Astrocyte (in vitro differentiated cells and primary cell): ENCODE measurements at regions not wholly inside any gene's neighbourhood (a gene's known extent, or its start where the extent isn't known, plus 50 kb on each side); places are given as distances from the start of the nearest gene placed in this dataset.

Experiments
- DNase-seq: peaks from one replicate; pipeline ENCODE4 v3.0.0-alpha.2; 2010; ENCODE audit warnings: low read depth
- FAIRE-seq: peaks from 2 replicates; lab custom pipeline; 2011; peaks lifted over from hg19 to GRCh38; lab: Jason Lieb, UNC
- H2AFZ ChIP-seq: 2 replicates; pipeline ENCODE4 v1.6.0; 2012; ENCODE audit warnings: low read depth, low read length, inconsistent platforms
- H3K27ac ChIP-seq: 2 replicates; pipeline ENCODE4 v1.5.1; 2011; ENCODE audit warnings: low read depth, low read length, inconsistent platforms
- H3K27me3 ChIP-seq: 2 replicates; pipeline ENCODE4 v1.6.0; 2011; ENCODE audit warnings: low read length, inconsistent platforms; ENCODE audit not compliant: insufficient read depth
- H3K36me3 ChIP-seq: 2 replicates; pipeline ENCODE4 v1.5.1; 2011; ENCODE audit warnings: low read length, inconsistent platforms; ENCODE audit not compliant: insufficient read depth
- H3K4me1 ChIP-seq: 2 replicates; pipeline ENCODE4 v1.5.1; 2011; ENCODE audit warnings: low read length, inconsistent platforms; ENCODE audit not compliant: insufficient read depth
- H3K4me2 ChIP-seq: 2 replicates; pipeline ENCODE4 v1.6.0; 2012; ENCODE audit warnings: low read length, inconsistent platforms
- H3K4me3 ChIP-seq: 2 replicates; pipeline ENCODE4 v1.5.1; 2011; ENCODE audit warnings: low read depth, mild to moderate bottlenecking, low read length, inconsistent platforms; ENCODE audit not compliant: insufficient read depth
- H3K79me2 ChIP-seq: 2 replicates; pipeline ENCODE4 v1.6.0; 2012; ENCODE audit warnings: mild to moderate bottlenecking, low read length, inconsistent platforms; ENCODE audit not compliant: insufficient read depth
- H3K9ac ChIP-seq: 2 replicates; pipeline ENCODE4 v1.6.0; 2012; ENCODE audit warnings: mild to moderate bottlenecking, low read length, inconsistent platforms
- H3K9me3 ChIP-seq: 2 replicates; pipeline ENCODE4 v1.5.1; 2012; ENCODE audit warnings: low read depth, mild to moderate bottlenecking, low read length, inconsistent platforms; ENCODE audit not compliant: insufficient read depth
- H4K20me1 ChIP-seq: 2 replicates; pipeline ENCODE4 v1.6.0; 2012; ENCODE audit warnings: low read length, inconsistent platforms; ENCODE audit not compliant: insufficient read depth
- H3K27ac Mint-ChIP-seq: one replicate; pipeline ENCODE4 v1.8.0; 2021; ENCODE audit warnings: mild to moderate bottlenecking, mixed read lengths; ENCODE audit not compliant: unreplicated experiment
- H3K27me3 Mint-ChIP-seq: one replicate; pipeline ENCODE4 v1.8.0; 2021; ENCODE audit warnings: low read depth, mixed read lengths; ENCODE audit not compliant: unreplicated experiment
- H3K36me3 Mint-ChIP-seq: one replicate; pipeline ENCODE4 v1.8.0; 2021; ENCODE audit warnings: low read depth, mixed read lengths; ENCODE audit not compliant: unreplicated experiment
- H3K4me1 Mint-ChIP-seq: one replicate; pipeline ENCODE4 v1.8.0; 2021; ENCODE audit warnings: low read depth, mixed read lengths; ENCODE audit not compliant: unreplicated experiment
- H3K4me3 Mint-ChIP-seq: one replicate; pipeline ENCODE4 v1.8.0; 2021; ENCODE audit warnings: mild to moderate bottlenecking, moderate library complexity, mixed read lengths; ENCODE audit not compliant: unreplicated experiment
- H3K9me3 Mint-ChIP-seq: one replicate; pipeline ENCODE4 v1.8.0; 2021; ENCODE audit warnings: mild to moderate bottlenecking, mixed read lengths; ENCODE audit not compliant: unreplicated experiment
- EZH2 ChIP-seq: IDR thresholded peaks from 2 replicates; pipeline ENCODE4 v1.6.1; 2012; ENCODE audit warnings: mild to moderate bottlenecking, low read length, inconsistent platforms; ENCODE audit not compliant: insufficient read depth
- TF ChIP-seq, protein P1 (sequence below): IDR thresholded peaks from 2 replicates; pipeline ENCODE4 v1.5.1; 2011; ENCODE audit warnings: low read depth, mild to moderate bottlenecking, inconsistent platforms, low read length, moderate library complexity; ENCODE audit not compliant: insufficient read depth

DNA sequence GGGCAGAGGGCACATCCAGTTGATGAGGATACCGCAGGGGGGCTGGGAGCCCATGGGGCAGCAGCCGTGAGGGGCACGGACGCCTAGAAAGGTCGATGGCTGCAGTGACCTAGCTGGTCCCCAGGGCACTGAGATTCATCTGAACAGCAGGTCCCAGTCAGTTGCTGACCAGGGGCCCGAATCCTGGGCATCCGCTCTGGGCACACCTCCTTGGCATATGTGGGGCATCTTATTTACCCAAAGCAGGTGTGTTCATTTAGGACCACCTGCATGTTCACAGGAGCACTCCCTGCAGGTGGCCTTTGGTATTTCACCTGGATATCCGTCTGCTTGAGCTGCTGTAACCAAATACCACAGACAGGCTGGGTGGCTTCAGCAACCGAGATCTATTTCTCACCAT is 72.0 kb upstream of the ODC1 start:
- H3K4me3 ChIP-seq = no peak overlapping the region

DNA sequence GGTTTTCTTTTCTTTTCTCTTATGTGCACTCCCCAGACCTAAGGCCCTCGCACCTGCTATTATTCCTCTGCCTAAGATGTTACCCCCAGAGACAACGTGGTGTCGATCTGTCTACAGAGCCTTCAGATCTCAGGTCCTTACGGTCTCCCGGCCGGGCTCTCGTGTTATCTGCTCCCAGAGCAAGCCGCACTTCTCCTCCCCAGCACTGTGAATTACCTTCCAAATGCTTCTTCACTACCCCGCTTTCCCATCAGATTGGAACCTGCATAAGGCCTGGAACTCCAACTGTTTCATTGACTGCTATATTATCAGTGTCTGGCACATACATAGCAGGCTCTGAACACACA is 71.2 kb upstream of the ODC1 start:
- no peaks in the 10 kb centered on the region for H3K27me3 ChIP-seq
- Mint-ChIP-seq H3K27me3 (peaks cover 10% of the 10 kb centered on the region), H3K9me3 (peaks cover 13% of the 10 kb centered on the region), H3K36me3 (no peaks in the 10 kb centered on the region), H3K4me1 (peaks cover 5% of the 10 kb centered on the region), H3K27ac (no peak overlapping the region), H3K4me3 (no peak overlapping the region)
- H3K79me2 ChIP-seq = no peaks in the 10 kb centered on the region
- H3K4me3 ChIP-seq = no peak overlapping the region
- no peak for FAIRE-seq
- no peak overlapping the region for H3K4me2 ChIP-seq
- peaks cover 10% of the 10 kb centered on the region for H3K9me3 ChIP-seq
- no peaks in the 10 kb centered on the region for H4K20me1 ChIP-seq
- H3K4me1 ChIP-seq = peaks cover 3% of the 10 kb centered on the region
- TF ChIP-seq, protein P1, sequence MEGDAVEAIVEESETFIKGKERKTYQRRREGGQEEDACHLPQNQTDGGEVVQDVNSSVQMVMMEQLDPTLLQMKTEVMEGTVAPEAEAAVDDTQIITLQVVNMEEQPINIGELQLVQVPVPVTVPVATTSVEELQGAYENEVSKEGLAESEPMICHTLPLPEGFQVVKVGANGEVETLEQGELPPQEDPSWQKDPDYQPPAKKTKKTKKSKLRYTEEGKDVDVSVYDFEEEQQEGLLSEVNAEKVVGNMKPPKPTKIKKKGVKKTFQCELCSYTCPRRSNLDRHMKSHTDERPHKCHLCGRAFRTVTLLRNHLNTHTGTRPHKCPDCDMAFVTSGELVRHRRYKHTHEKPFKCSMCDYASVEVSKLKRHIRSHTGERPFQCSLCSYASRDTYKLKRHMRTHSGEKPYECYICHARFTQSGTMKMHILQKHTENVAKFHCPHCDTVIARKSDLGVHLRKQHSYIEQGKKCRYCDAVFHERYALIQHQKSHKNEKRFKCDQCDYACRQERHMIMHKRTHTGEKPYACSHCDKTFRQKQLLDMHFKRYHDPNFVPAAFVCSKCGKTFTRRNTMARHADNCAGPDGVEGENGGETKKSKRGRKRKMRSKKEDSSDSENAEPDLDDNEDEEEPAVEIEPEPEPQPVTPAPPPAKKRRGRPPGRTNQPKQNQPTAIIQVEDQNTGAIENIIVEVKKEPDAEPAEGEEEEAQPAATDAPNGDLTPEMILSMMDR = no peak
- no peak for TF ChIP-seq EZH2
- no peak overlapping the region for H2AFZ ChIP-seq
- H3K9ac ChIP-seq = no peak overlapping the region
- DNase-seq = no peak
- no peak overlapping the region for H3K27ac ChIP-seq
- no peaks in the 10 kb centered on the region for H3K36me3 ChIP-seq

More for the DNA sequence above, 72.0 kb upstream of the ODC1 start:
- no peak overlapping the region for H2AFZ ChIP-seq
- FAIRE-seq (no peak), DNase-seq (no peak)
- H3K79me2 ChIP-seq = no peaks in the 10 kb centered on the region
- no peaks in the 10 kb centered on the region for H3K36me3 Mint-ChIP-seq
- H3K27ac ChIP-seq = no peak overlapping the region
- H3K4me3 Mint-ChIP-seq = no peak overlapping the region
- H4K20me1 ChIP-seq = no peaks in the 10 kb centered on the region
- H3K4me1 ChIP-seq = no peaks in the 10 kb centered on the region
- H3K27ac Mint-ChIP-seq = no peak overlapping the region
- TF ChIP-seq EZH2 = no peak
- TF ChIP-seq, protein P1 = no peak
- peaks cover 10% of the 10 kb centered on the region for H3K9me3 ChIP-seq
- no peaks in the 10 kb centered on the region for H3K36me3 ChIP-seq
- H3K27me3 ChIP-seq = no peaks in the 10 kb centered on the region
- H3K9ac ChIP-seq = no peak overlapping the region
- H3K27me3 Mint-ChIP-seq = peaks cover 16% of the 10 kb centered on the region
- no peak overlapping the region for H3K4me2 ChIP-seq
- no peaks in the 10 kb centered on the region for H3K4me1 Mint-ChIP-seq
- H3K9me3 Mint-ChIP-seq = peaks cover 7% of the 10 kb centered on the region

DNA sequence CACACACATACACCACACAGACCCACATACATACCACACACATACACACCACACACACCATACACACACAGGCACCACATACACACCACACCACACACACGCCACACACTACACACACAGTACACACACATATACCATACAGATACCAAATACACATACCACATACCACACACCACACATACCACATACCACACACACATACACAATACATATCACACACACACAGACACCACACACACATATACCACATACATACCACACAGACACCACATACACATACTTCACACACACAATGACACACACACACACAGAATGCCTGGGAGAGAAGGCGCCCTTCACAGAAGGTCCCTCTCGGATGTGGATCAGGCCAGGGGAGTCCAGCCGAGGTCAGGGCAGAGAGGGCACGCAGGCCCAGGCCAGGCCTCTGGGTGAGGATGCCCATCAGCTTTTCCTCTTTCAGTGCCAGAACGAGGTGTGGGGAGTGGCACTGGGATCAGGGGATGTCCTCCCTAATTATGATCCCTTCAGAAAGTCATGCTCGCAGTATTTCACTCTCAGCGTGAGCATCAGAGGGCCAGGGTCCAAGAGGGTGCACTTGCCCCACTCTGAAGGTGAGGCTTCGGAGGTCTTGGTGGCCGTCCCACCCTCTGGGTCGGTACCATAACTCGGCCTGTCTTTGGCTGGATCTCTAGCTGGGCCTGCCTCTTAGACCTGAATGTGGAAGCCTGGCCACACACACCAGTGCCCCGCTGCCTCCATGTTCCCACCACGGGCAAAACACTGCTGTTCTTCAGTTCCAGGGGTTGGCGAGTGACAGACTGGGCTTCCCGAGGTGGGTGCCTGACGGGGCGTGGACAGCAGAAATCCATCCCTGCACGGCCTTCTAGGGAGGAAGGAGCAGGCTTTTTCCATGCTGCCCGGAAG is 70.6 kb upstream of the ODC1 start:
- no peaks in the 10 kb centered on the region for H4K20me1 ChIP-seq
- H3K36me3 ChIP-seq = no peaks in the 10 kb centered on the region
- H3K9me3 ChIP-seq = peaks cover 10% of the 10 kb centered on the region
- H3K9me3 Mint-ChIP-seq = peaks cover 17% of the 10 kb centered on the region
- no peak for TF ChIP-seq EZH2
- TF ChIP-seq, protein P1 = no peak
- H2AFZ ChIP-seq = no peak overlapping the region
- H3K27me3 Mint-ChIP-seq = peaks cover 6% of the 10 kb centered on the region
- H3K4me1 ChIP-seq = peaks cover 9% of the 10 kb centered on the region
- DNase-seq (no peak), FAIRE-seq (no peak)
- no peak overlapping the region for H3K27ac ChIP-seq
- H3K27me3 ChIP-seq = no peaks in the 10 kb centered on the region
- H3K4me3 ChIP-seq = no peak overlapping the region
- H3K9ac ChIP-seq = no peak overlapping the region
- H3K36me3 Mint-ChIP-seq = no peaks in the 10 kb centered on the region
- no peak overlapping the region for H3K4me2 ChIP-seq
- no peak overlapping the region for H3K27ac Mint-ChIP-seq
- no peak overlapping the region for H3K4me3 Mint-ChIP-seq
- peaks cover 5% of the 10 kb centered on the region for H3K4me1 Mint-ChIP-seq
- H3K79me2 ChIP-seq = no peaks in the 10 kb centered on the region
